ENCODE measurements at regions not wholly inside any gene's neighbourhood (a gene's known extent, or its start where the extent isn't known, plus 50 kb on each side); places are given as distances from the start of the nearest gene placed in this dataset.
A peak's percentile ranks its signal among the peaks of the same experiment; 100 is the strongest.

- no peaks in the 10 kb centered on the region for H3K4me1 ChIP-seq (replicated peaks in 1 of 2; ENCODE audit: control insufficient read depth in 2 of 2, insufficient read depth in 2 of 2, low read length in 2 of 2)
- ChIA-PET CTCF (ENCODE audit: low intra/inter-chr PET ratio) (no interaction called here), POLR2A (no interaction called here)
- H3K9me3 ChIP-seq (replicated peaks; ENCODE audit: control insufficient read depth, insufficient read depth, low read depth, low read length): no peaks in the 10 kb centered on the region
- H3K27ac ChIP-seq (ENCODE audit: extremely low read depth, low read depth, low read length): no peak overlapping the region
- no peak overlapping the region for H3K9ac ChIP-seq (ENCODE audit: insufficient read depth in 1 of 2, low read depth in 2 of 2, low read length in 2 of 2)
- intact Hi-C loops (cut with micrococcal nuclease) (no loop called here), in situ Hi-C loops (cut with MboI) (no loop called here)
- H3K79me2 ChIP-seq (ENCODE audit: control insufficient read depth, insufficient read depth, low read length): no peaks in the 10 kb centered on the region
- 0% methylated on average over 1 of the region's 1 CpG for WGBS (ENCODE audit: insufficient coverage, low coverage, missing lambda C conversion rate)
- no peaks in the 10 kb centered on the region for H3K27me3 ChIP-seq (ENCODE audit: control insufficient read depth in 2 of 2, insufficient read depth in 2 of 2, low read length in 2 of 2)
- TF ChIP-seq ZBTB40 (IDR thresholded peaks at IDR 0.05): no peak
- TF ChIP-seq ZBTB40 (CRISPR knock-in tag; IDR thresholded peaks at IDR 0.05): no peak
- TF ChIP-seq NR1H2 (CRISPR knock-in tag; IDR thresholded peaks at IDR 0.05): no peak
- TF ChIP-seq PPARD (CRISPR knock-in tag; IDR thresholded peaks at IDR 0.05): no peak
- TF ChIP-seq HMBOX1 (IDR thresholded peaks at IDR 0.05): no peak
- TF ChIP-seq, protein P1, sequence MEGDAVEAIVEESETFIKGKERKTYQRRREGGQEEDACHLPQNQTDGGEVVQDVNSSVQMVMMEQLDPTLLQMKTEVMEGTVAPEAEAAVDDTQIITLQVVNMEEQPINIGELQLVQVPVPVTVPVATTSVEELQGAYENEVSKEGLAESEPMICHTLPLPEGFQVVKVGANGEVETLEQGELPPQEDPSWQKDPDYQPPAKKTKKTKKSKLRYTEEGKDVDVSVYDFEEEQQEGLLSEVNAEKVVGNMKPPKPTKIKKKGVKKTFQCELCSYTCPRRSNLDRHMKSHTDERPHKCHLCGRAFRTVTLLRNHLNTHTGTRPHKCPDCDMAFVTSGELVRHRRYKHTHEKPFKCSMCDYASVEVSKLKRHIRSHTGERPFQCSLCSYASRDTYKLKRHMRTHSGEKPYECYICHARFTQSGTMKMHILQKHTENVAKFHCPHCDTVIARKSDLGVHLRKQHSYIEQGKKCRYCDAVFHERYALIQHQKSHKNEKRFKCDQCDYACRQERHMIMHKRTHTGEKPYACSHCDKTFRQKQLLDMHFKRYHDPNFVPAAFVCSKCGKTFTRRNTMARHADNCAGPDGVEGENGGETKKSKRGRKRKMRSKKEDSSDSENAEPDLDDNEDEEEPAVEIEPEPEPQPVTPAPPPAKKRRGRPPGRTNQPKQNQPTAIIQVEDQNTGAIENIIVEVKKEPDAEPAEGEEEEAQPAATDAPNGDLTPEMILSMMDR (IDR thresholded peaks at IDR 0.05 in 2 of 3, conservative IDR thresholded peaks at IDR 0.05 in 1 of 3; ENCODE audit: insufficient read depth in 2 of 3, low read depth in 1 of 3, low read length in 3 of 3): peak in 1 of 3 experiments; percentile 6; a peak in 1 of 6 replicates
- TF ChIP-seq MBD1 (CRISPR knock-in tag; IDR thresholded peaks at IDR 0.05): no peak
- TF ChIP-seq TEAD2 (tag; IDR thresholded peaks at IDR 0.05): no peak
- no peak for TF ChIP-seq PTTG1 (tag; IDR thresholded peaks at IDR 0.05; ENCODE audit: low read depth)
- H2AFZ ChIP-seq (ENCODE audit: low read depth, low read length): no peak overlapping the region
- H4K20me1 ChIP-seq (replicated peaks; ENCODE audit: control insufficient read depth, insufficient read depth, low read length): no peaks in the 10 kb centered on the region
- no peaks in the 10 kb centered on the region for H3K36me3 ChIP-seq (ENCODE audit: control insufficient read depth, insufficient read depth, low read length)
- no TSS peak for BruUV-seq (replicated peaks)
- ATAC-seq: no peak
- no peak overlapping the region for H3K4me2 ChIP-seq (ENCODE audit: insufficient read depth, low read length)
- H3K9me1 ChIP-seq (ENCODE audit: control insufficient read depth, insufficient read depth, low read length): no peaks in the 10 kb centered on the region
- H3K4me3 ChIP-seq: no peak overlapping the region
- DNase-seq (ENCODE audit: extremely low read depth in 1 of 4, low spot score in 3 of 4): no peak
- FAIRE-seq: no peak
These were observed 73.6 kb downstream of the GPR65 start for GRCh38 chr14:88078525-88078924.
